ENCODE measurements at regions not wholly inside any gene's neighbourhood (a gene's known extent, or its start where the extent isn't known, plus 50 kb on each side); places are given as distances from the start of the nearest gene placed in this dataset.

- Histone ChIP-seq H3K27me3 (ENCODE audit: insufficient read depth, low read length) (no peaks in the 10 kb centered on the region), H3K4me1 (ENCODE audit: insufficient read depth, low read length) (no peaks in the 10 kb centered on the region), H3K4me3 (ENCODE audit: low read length) (no peak overlapping the region), H3K9ac (ENCODE audit: low read depth, low read length) (no peak overlapping the region), H3K27ac (ENCODE audit: low read depth, low read length) (no peak overlapping the region), H3K9me3 (ENCODE audit: insufficient read depth, low read depth, low read length) (peaks cover 6% of the 10 kb centered on the region; the same call in 1 of the 2 replicates), H3K36me3 (ENCODE audit: insufficient read depth, low read length) (no peaks in the 10 kb centered on the region)
- WGBS, result 90% methylated on average over 2 of the region's 2 CpGs
These were observed 353.9 kb downstream of the PCNX1 start for GRCh38 chr14:71261206-71261605.

GRCh38 chr14:71262441-71262840 is 355.2 kb downstream of the PCNX1 start:
- no peak overlapping the region for H3K4me3 ChIP-seq (ENCODE audit: low read length)
- WGBS, result 90% methylated on average over 2 of the region's 2 CpGs

GRCh38 chr14:71264260-71264659 is 357.0 kb downstream of the PCNX1 start:
- Histone ChIP-seq H3K36me3 (ENCODE audit: insufficient read depth, low read length) (no peaks in the 10 kb centered on the region), H3K9me3 (ENCODE audit: insufficient read depth, low read depth, low read length) (peaks cover 11% of the 10 kb centered on the region), H3K4me1 (ENCODE audit: insufficient read depth, low read length) (no peaks in the 10 kb centered on the region), H3K9ac (ENCODE audit: low read depth, low read length) (no peak overlapping the region), H3K27ac (ENCODE audit: low read depth, low read length) (no peak overlapping the region), H3K4me3 (ENCODE audit: low read length) (no peak overlapping the region), H3K27me3 (ENCODE audit: insufficient read depth, low read length) (no peaks in the 10 kb centered on the region)
- WGBS, result 93% methylated on average over 2 of the region's 2 CpGs

More at GRCh38 chr14:71262441-71262840, 355.2 kb downstream of the PCNX1 start:
- H3K4me1 ChIP-seq (ENCODE audit: insufficient read depth, low read length), result no peaks in the 10 kb centered on the region
- no peaks in the 10 kb centered on the region for H3K27me3 ChIP-seq (ENCODE audit: insufficient read depth, low read length)
- H3K9ac ChIP-seq (ENCODE audit: low read depth, low read length), result no peak overlapping the region
- H3K36me3 ChIP-seq (ENCODE audit: insufficient read depth, low read length), result no peaks in the 10 kb centered on the region
- peaks cover 6% of the 10 kb centered on the region; the same call in 1 of the 2 replicates for H3K9me3 ChIP-seq (ENCODE audit: insufficient read depth, low read depth, low read length)
- H3K27ac ChIP-seq (ENCODE audit: low read depth, low read length), result no peak overlapping the region

- Histone ChIP-seq H3K36me3 (ENCODE audit: insufficient read depth, low read length) (no peaks in the 10 kb centered on the region), H3K27me3 (ENCODE audit: insufficient read depth, low read length) (no peaks in the 10 kb centered on the region), H3K9ac (ENCODE audit: low read depth, low read length) (no peak overlapping the region), H3K27ac (ENCODE audit: low read depth, low read length) (no peak overlapping the region), H3K9me3 (ENCODE audit: insufficient read depth, low read depth, low read length) (peaks cover 17% of the 10 kb centered on the region), H3K4me3 (ENCODE audit: low read length) (no peak overlapping the region), H3K4me1 (ENCODE audit: insufficient read depth, low read length) (no peaks in the 10 kb centered on the region)
- 88% methylated on average over 5 of the region's 5 CpGs for WGBS
These were observed 359.8 kb downstream of the PCNX1 start for GRCh38 chr14:71267007-71267513.

- H3K4me3 ChIP-seq (ENCODE audit: low read length), result no peak overlapping the region
- H3K9me3 ChIP-seq (ENCODE audit: insufficient read depth, low read depth, low read length), result peaks cover 17% of the 10 kb centered on the region
- WGBS, result 100% methylated on average over 2 of the region's 2 CpGs
- H3K27me3 ChIP-seq (ENCODE audit: insufficient read depth, low read length), result no peaks in the 10 kb centered on the region
- H3K27ac ChIP-seq (ENCODE audit: low read depth, low read length), result no peak overlapping the region
- H3K9ac ChIP-seq (ENCODE audit: low read depth, low read length), result no peak overlapping the region
- H3K4me1 ChIP-seq (ENCODE audit: insufficient read depth, low read length), result no peaks in the 10 kb centered on the region
- H3K36me3 ChIP-seq (ENCODE audit: insufficient read depth, low read length), result no peaks in the 10 kb centered on the region
These were observed 360.4 kb downstream of the PCNX1 start for GRCh38 chr14:71267691-71268090.

- 91% methylated on average over 1 of the region's 1 CpG for WGBS
- Histone ChIP-seq H3K27ac (ENCODE audit: low read depth, low read length) (no peak overlapping the region), H3K4me3 (ENCODE audit: low read length) (no peak overlapping the region), H3K36me3 (ENCODE audit: insufficient read depth, low read length) (no peaks in the 10 kb centered on the region), H3K9ac (ENCODE audit: low read depth, low read length) (no peak overlapping the region), H3K4me1 (ENCODE audit: insufficient read depth, low read length) (no peaks in the 10 kb centered on the region), H3K9me3 (ENCODE audit: insufficient read depth, low read depth, low read length) (peaks cover 17% of the 10 kb centered on the region), H3K27me3 (ENCODE audit: insufficient read depth, low read length) (no peaks in the 10 kb centered on the region)
These were observed 362.9 kb downstream of the PCNX1 start for GRCh38 chr14:71270111-71270510.

GRCh38 chr14:71271166-71271945 is 364.1 kb downstream of the PCNX1 start:
- Histone ChIP-seq H3K9ac (ENCODE audit: low read depth, low read length) (no peak overlapping the region), H3K4me1 (ENCODE audit: insufficient read depth, low read length) (no peaks in the 10 kb centered on the region), H3K27me3 (ENCODE audit: insufficient read depth, low read length) (no peaks in the 10 kb centered on the region), H3K9me3 (ENCODE audit: insufficient read depth, low read depth, low read length) (peaks cover 14% of the 10 kb centered on the region), H3K4me3 (ENCODE audit: low read length) (no peak overlapping the region), H3K36me3 (ENCODE audit: insufficient read depth, low read length) (no peaks in the 10 kb centered on the region), H3K27ac (ENCODE audit: low read depth, low read length) (no peak overlapping the region)
- 93% methylated on average over 9 of the region's 9 CpGs for WGBS

GRCh38 chr14:71273366-71273765 is 366.1 kb downstream of the PCNX1 start:
- Histone ChIP-seq H3K36me3 (ENCODE audit: insufficient read depth, low read length) (no peaks in the 10 kb centered on the region), H3K4me1 (ENCODE audit: insufficient read depth, low read length) (no peaks in the 10 kb centered on the region), H3K9me3 (ENCODE audit: insufficient read depth, low read depth, low read length) (peaks cover 13% of the 10 kb centered on the region), H3K27ac (ENCODE audit: low read depth, low read length) (no peak overlapping the region), H3K27me3 (ENCODE audit: insufficient read depth, low read length) (no peaks in the 10 kb centered on the region), H3K4me3 (ENCODE audit: low read length) (no peak overlapping the region), H3K9ac (ENCODE audit: low read depth, low read length) (no peak overlapping the region)
- whole genome bisulfite sequencing, result 91% methylated on average over 2 of the region's 2 CpGs

GRCh38 chr14:71284048-71284447 is 376.8 kb downstream of the PCNX1 start:
- Histone ChIP-seq H3K27me3 (ENCODE audit: insufficient read depth, low read length) (no peaks in the 10 kb centered on the region), H3K36me3 (ENCODE audit: insufficient read depth, low read length) (no peaks in the 10 kb centered on the region), H3K9me3 (ENCODE audit: insufficient read depth, low read depth, low read length) (peaks cover 5% of the 10 kb centered on the region), H3K9ac (ENCODE audit: low read depth, low read length) (no peak overlapping the region), H3K4me3 (ENCODE audit: low read length) (no peak overlapping the region), H3K4me1 (ENCODE audit: insufficient read depth, low read length) (0 out of 2 replicates have a peak, but pooled peaks cover 2% of the 10 kb centered on the region), H3K27ac (ENCODE audit: low read depth, low read length) (no peak overlapping the region)
- 88% methylated on average over 2 of the region's 2 CpGs for WGBS

- Histone ChIP-seq H3K27me3 (ENCODE audit: insufficient read depth, low read length) (no peaks in the 10 kb centered on the region), H3K4me3 (ENCODE audit: low read length) (no peak overlapping the region), H3K27ac (ENCODE audit: low read depth, low read length) (no peak overlapping the region), H3K4me1 (ENCODE audit: insufficient read depth, low read length) (0 out of 2 replicates have a peak, but pooled peaks cover 3% of the 10 kb centered on the region), H3K9ac (ENCODE audit: low read depth, low read length) (no peak overlapping the region), H3K36me3 (ENCODE audit: insufficient read depth, low read length) (no peaks in the 10 kb centered on the region), H3K9me3 (ENCODE audit: insufficient read depth, low read depth, low read length) (peaks cover 5% of the 10 kb centered on the region)
- 93% methylated on average over 1 of the region's 1 CpG for WGBS
These were observed 378.9 kb downstream of the PCNX1 start for GRCh38 chr14:71286126-71286525.

- Histone ChIP-seq H3K9ac (ENCODE audit: low read depth, low read length) (no peak overlapping the region), H3K27me3 (ENCODE audit: insufficient read depth, low read length) (no peaks in the 10 kb centered on the region), H3K4me3 (ENCODE audit: low read length) (no peak overlapping the region), H3K27ac (ENCODE audit: low read depth, low read length) (no peak overlapping the region), H3K4me1 (ENCODE audit: insufficient read depth, low read length) (0 out of 2 replicates have a peak, but pooled peaks cover 3% of the 10 kb centered on the region), H3K36me3 (ENCODE audit: insufficient read depth, low read length) (no peaks in the 10 kb centered on the region), H3K9me3 (ENCODE audit: insufficient read depth, low read depth, low read length) (peaks cover 5% of the 10 kb centered on the region)
- 86% methylated on average over 2 of the region's 2 CpGs for WGBS
These were observed 380.3 kb downstream of the PCNX1 start for GRCh38 chr14:71287567-71287966.
